BE2C (cell line): ENCODE measurements at regions not wholly inside any gene's neighbourhood (a gene's known extent, or its start where the extent isn't known, plus 50 kb on each side); places are given as distances from the start of the nearest gene placed in this dataset.

Source experiments
- DNase-seq: peaks from one replicate; pipeline ENCODE4 v3.0.0-alpha.2; 2020
- H3K27me3 ChIP-seq: fragments of 250-450 bp; sonication (Bioruptor Pico); 2 replicates; pipeline ENCODE4 v1.5.1; 2020; ENCODE audit warnings: mild to moderate bottlenecking
- H3K36me3 ChIP-seq: fragments of 250-450 bp; sonication (Bioruptor Pico); 2 replicates; pipeline ENCODE4 v1.5.1; 2020; ENCODE audit warnings: mild to moderate bottlenecking
- H3K4me1 ChIP-seq: fragments of 250-450 bp; sonication (Bioruptor Pico); 2 replicates; pipeline ENCODE4 v1.5.1; 2020
- H3K4me3 ChIP-seq: 2 replicates; pipeline ENCODE4 v1.5.1; 2011; ENCODE audit warnings: low read depth, low read length
- H3K9me3 ChIP-seq: fragments of 250-450 bp; sonication (Bioruptor Pico); 2 replicates; pipeline ENCODE4 v1.5.1; 2020
- TF ChIP-seq, protein P1 (sequence below): IDR thresholded peaks from 2 replicates; pipeline ENCODE4 v1.5.1; 2012; ENCODE audit warnings: mild to moderate bottlenecking, low read depth, low read length

DNA sequence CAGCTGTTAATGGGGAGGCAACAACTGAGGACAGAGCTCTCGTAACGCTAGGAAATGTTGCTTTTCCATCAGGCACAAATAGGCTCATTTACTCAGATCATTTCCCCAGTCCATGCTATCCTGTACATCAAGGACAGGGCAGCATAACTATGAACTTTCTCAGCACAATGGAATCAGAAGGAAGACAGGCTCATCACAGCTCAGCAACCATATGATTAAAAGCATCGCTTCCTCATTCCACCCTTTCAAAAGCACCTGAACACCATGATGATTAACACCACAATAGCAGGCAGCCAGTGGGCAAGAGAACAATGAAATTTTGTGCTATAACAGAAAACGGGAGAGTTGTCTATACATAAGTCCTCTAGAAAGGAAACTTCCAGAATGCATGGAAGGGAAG lies 297.8 kb downstream of the ZNF674 start:
- Histone ChIP-seq H3K27me3 (no peaks in the 10 kb centered on the region), H3K36me3 (no peaks in the 10 kb centered on the region), H3K4me3 (no peak overlapping the region), H3K4me1 (no peaks in the 10 kb centered on the region), H3K9me3 (no peaks in the 10 kb centered on the region)
- TF ChIP-seq, protein P1, sequence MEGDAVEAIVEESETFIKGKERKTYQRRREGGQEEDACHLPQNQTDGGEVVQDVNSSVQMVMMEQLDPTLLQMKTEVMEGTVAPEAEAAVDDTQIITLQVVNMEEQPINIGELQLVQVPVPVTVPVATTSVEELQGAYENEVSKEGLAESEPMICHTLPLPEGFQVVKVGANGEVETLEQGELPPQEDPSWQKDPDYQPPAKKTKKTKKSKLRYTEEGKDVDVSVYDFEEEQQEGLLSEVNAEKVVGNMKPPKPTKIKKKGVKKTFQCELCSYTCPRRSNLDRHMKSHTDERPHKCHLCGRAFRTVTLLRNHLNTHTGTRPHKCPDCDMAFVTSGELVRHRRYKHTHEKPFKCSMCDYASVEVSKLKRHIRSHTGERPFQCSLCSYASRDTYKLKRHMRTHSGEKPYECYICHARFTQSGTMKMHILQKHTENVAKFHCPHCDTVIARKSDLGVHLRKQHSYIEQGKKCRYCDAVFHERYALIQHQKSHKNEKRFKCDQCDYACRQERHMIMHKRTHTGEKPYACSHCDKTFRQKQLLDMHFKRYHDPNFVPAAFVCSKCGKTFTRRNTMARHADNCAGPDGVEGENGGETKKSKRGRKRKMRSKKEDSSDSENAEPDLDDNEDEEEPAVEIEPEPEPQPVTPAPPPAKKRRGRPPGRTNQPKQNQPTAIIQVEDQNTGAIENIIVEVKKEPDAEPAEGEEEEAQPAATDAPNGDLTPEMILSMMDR, result no peak
- DNase-seq, result no peak

DNA sequence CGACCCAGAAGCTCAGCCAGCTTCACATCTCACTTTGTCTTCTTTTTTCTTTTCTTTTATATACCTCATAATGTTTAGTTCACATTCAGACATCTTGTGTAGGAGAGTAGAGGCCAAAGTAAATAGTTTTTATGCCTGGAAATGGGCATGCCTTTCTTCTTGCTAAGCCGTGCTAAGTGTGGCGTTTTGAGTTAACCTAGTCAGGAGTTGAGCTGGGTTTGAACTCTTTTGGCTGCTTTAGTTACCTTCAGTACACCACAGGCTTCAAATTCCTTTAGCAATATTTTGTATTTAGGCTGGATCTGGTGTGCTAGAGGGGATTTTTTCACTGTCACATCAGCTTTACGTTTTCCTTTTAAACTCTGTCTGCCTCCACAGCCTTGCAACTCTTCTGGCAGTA lies 300.8 kb downstream of the ZNF674 start:
- no peak overlapping the region for H3K4me3 ChIP-seq
- H3K9me3 ChIP-seq, result no peaks in the 10 kb centered on the region
- no peaks in the 10 kb centered on the region for H3K27me3 ChIP-seq
- TF ChIP-seq, protein P1, result no peak
- H3K36me3 ChIP-seq, result no peaks in the 10 kb centered on the region
- no peak for DNase-seq
- no peaks in the 10 kb centered on the region for H3K4me1 ChIP-seq

DNA sequence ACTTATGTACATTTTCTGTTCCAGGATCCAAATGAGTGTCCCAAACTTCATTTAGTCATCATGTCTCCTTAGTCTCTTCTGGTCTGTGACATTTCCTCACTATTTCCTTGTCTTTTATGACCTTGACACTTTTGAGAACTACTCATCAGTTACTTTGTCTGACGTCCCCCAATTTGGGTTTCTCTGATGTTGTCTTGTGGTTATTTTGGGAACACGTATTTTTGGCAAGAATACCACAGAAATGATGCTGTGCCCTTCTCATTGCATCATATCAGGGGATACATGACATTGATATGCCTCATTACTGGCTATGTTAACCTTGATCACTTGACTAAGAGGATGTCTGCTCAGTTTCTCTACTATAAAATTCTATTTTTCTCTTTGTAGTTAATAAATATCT lies 308.8 kb downstream of the ZNF674 start:
- no peaks in the 10 kb centered on the region for H3K4me1 ChIP-seq
- no peak overlapping the region for H3K4me3 ChIP-seq
- TF ChIP-seq, protein P1, result no peak
- DNase-seq, result no peak
- H3K36me3 ChIP-seq, result no peaks in the 10 kb centered on the region
- no peaks in the 10 kb centered on the region for H3K9me3 ChIP-seq
- no peaks in the 10 kb centered on the region for H3K27me3 ChIP-seq

DNA sequence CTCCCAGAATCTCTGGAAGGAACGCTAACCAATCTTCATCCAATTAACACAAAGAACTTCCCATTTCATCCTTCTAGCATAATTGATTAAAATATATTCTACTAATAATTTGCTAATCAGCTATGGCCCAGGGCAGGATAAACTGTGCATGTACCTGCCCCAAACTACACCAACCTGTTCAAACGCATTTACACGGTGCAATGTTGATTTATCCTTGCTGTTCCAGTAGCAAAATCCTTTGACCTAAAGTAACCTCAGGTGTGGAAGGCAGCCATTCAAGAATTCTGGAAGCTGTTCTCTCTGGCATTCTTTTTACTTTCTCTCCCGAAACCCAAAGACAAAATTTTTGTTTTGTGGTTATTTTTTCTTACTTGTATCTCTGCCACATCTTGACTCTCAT lies 309.4 kb downstream of the ZNF674 start:
- Histone ChIP-seq H3K4me3 (no peak overlapping the region), H3K36me3 (no peaks in the 10 kb centered on the region), H3K27me3 (no peaks in the 10 kb centered on the region), H3K9me3 (no peaks in the 10 kb centered on the region), H3K4me1 (no peaks in the 10 kb centered on the region)
- TF ChIP-seq, protein P1, result no peak
- DNase-seq, result no peak

DNA sequence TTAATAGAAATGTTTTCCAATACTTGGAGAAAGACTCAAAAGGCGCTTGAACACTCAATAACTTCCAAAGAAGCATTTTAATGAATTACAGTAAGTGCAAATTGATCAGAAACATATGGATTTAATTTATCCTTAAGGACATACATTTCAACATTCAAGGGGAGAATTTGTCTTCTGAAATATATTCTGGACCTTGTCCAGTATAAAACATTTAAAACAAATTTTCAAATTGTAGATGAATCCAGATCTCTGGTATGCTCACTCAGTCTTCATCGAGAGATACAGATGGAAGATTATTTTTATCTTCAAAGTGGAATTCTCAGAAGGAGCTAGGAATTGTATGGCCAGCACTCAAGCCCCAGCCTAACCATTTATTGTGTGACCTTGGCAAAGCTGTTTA lies 310.4 kb downstream of the ZNF674 start:
- Histone ChIP-seq H3K36me3 (no peaks in the 10 kb centered on the region), H3K4me3 (no peak overlapping the region), H3K27me3 (no peaks in the 10 kb centered on the region), H3K4me1 (no peaks in the 10 kb centered on the region), H3K9me3 (no peaks in the 10 kb centered on the region)
- DNase-seq, result no peak
- TF ChIP-seq, protein P1, result no peak

DNA sequence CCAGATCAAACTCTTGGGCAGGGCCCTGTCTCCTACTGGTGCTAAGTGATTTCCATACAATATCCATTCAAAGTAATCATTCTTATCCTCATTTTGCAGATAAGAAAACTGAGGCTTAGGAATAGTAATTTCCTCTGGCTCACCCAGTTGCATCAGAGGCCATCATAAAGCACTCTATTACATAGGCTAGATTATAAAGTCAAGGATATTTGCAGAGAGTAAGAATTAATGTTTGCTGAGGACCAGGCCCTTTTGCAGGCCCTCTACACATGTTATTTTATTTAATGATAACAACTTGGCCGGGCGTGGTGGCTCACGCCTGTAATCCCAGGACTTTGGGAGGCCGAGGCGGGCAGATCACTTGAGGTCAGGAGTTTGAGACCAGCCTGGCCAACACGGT lies 316.8 kb downstream of the ZNF674 start:
- H3K27me3 ChIP-seq, result no peaks in the 10 kb centered on the region
- TF ChIP-seq, protein P1, result no peak
- H3K4me1 ChIP-seq, result no peaks in the 10 kb centered on the region
- no peaks in the 10 kb centered on the region for H3K36me3 ChIP-seq
- H3K9me3 ChIP-seq, result no peaks in the 10 kb centered on the region
- DNase-seq, result no peak
- no peak overlapping the region for H3K4me3 ChIP-seq
